GM08714 (cell line): ENCODE measurements at regions not wholly inside any gene's neighbourhood (a gene's known extent, or its start where the extent isn't known, plus 50 kb on each side); places are given as distances from the start of the nearest gene placed in this dataset.
A peak's percentile ranks its signal among the peaks of the same experiment; 100 is the strongest.

Experiments
- H3K4me3 ChIP-seq: fragments of 200-500 bp; sonication (Bioruptor generic); 2 replicates; pipeline ENCODE4 v1.5.1; 2014; ENCODE audit warnings: mild to moderate bottlenecking, low read length, inconsistent platforms
- ZNF274 ChIP-seq: IDR thresholded peaks from 2 replicates; pipeline ENCODE4 v1.6.1; 2012; ENCODE audit warnings: mild to moderate bottlenecking, low read depth, low read length

- no peak for TF ChIP-seq ZNF274
- no peak overlapping the region for H3K4me3 ChIP-seq
Measured at GRCh38 chr13:74032325-74032724, 101.9 kb downstream of the KLF12 start.

DNA sequence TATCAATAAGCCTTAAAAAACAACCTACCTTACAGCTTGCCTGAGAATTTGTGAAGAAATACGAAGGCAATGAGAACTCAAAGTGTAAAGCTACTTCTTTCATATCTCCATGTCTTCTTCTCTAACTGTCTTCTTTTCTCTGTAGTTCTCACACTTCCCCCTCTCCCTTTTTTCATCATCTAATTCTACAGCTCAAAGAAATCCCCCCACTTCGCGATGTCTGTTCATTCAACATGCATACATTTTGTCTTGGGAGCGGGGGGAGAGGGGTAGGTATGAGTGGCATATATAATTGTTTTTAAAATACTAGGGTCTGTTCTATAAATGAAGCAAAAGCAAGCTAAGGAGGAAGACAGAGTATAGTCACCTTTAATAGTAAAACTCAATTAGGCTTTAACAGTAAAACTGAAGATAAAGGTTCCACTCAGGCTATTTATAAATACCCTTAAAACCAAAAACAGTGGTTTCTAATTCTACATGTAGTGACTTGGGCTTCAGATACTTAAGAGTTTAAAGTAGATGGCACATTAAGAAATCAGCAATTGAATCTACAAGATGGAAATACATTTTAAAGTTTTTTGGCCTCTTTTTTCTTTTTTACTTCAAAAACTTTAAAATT is 106.9 kb downstream of the KLF12 start:
- H3K4me3 ChIP-seq: peak overlapping the region; percentile 53

GRCh38 chr13:74026753-74027152 is 107.5 kb downstream of the KLF12 start:
- peak overlapping the region; percentile 53 for H3K4me3 ChIP-seq
- TF ChIP-seq ZNF274: no peak

More for the DNA sequence above, 106.9 kb downstream of the KLF12 start:
- no peak for TF ChIP-seq ZNF274

DNA sequence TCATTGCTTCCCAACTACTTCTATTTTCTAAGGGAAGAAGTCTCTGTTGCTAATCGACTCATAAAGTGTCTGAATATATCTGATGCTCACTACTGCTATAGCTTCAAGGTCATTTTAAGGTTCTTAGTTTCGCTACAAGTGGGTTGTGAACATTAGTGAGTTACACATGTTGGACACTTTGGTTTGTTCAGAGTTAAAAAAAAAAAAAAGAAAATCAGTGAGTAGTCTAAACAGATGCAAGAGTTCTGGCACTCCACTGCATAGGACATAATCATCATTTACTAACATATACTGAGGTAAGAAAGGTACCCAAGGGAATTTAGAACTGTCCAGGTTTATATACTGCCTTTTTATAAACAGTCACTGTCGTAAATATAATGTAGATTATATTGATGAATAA is 108.8 kb downstream of the KLF12 start:
- H3K4me3 ChIP-seq: peak overlapping the region; percentile 36; the same call in 1 of the 2 replicates

GRCh38 chr13:74024856-74025255 is 109.3 kb downstream of the KLF12 start:
- no peak for TF ChIP-seq ZNF274
- H3K4me3 ChIP-seq: peak overlapping the region; percentile 36; the same call in 1 of the 2 replicates

More for the DNA sequence above, 108.8 kb downstream of the KLF12 start:
- TF ChIP-seq ZNF274: no peak

DNA sequence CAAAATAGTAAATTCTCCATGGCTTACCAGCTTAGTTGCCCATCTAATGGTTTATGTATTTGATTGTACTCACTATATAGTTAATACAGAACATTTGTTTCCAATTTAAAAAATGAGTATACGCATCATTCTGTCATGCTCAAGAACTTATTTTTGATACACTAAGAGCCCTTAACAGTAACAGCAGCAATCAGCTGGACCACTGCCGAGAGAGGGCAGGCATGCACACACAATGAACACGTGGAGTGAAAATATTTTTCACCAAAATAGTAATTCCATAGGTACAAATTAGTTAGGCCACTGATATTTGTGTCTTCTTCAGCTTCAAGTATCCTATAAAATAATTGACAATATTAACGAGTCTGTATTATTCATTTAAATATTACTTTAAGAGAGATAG is 109.9 kb downstream of the KLF12 start:
- TF ChIP-seq ZNF274: no peak
- H3K4me3 ChIP-seq: no peak overlapping the region

GRCh38 chr13:74023484-74023883 is 110.7 kb downstream of the KLF12 start:
- TF ChIP-seq ZNF274: no peak
- no peak overlapping the region for H3K4me3 ChIP-seq

- no peak overlapping the region for H3K4me3 ChIP-seq
- no peak for TF ChIP-seq ZNF274
Measured at GRCh38 chr13:74021505-74021904, 112.7 kb downstream of the KLF12 start.

GRCh38 chr13:74018062-74018431 is 116.2 kb downstream of the KLF12 start:
- no peak overlapping the region for H3K4me3 ChIP-seq
- TF ChIP-seq ZNF274: no peak

GRCh38 chr13:74017301-74018061 is 116.7 kb downstream of the KLF12 start:
- TF ChIP-seq ZNF274: no peak
- no peak overlapping the region for H3K4me3 ChIP-seq

DNA sequence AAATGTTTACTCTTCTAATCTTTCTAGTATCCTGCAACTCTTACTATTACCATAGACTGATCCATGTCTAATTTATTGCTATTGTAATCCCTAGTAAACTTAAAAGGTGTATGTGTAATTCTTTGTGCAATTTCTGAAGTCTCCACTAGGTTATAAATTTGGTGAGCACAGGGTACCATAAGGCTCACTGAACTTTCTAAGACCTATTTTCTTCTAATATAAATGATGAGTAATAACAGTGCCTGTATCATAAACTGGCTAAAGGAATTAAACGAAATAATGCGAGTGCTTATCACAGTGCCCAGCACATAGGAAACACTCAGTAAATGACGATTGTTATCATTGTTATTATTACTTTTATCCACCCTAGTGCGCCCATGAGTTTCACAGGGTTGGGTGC is 119.1 kb downstream of the KLF12 start:
- H3K4me3 ChIP-seq: no peak overlapping the region

GRCh38 chr13:74009100-74009668 is 125.0 kb downstream of the KLF12 start:
- no peak overlapping the region for H3K4me3 ChIP-seq
- no peak for TF ChIP-seq ZNF274

More for the DNA sequence above, 119.1 kb downstream of the KLF12 start:
- TF ChIP-seq ZNF274: no peak

DNA sequence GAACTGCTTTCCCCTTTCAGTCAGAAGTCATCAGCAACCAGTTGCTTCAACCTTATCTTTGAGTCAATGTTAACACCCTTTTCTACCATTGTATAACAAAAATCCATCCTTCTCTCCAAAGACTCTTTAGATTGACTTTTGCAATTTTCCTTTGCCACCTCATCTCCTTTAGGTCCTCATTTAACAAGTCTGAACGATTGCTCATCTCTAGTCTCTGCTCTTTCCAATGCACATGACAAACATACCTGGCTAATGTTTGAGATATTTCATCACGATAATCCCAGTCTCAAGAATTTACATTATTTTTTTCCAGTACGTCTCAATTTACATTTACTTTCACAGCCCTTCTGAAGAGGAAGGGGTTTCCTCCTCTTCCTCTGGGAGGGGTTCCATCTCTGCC is 127.5 kb downstream of the KLF12 start:
- H3K4me3 ChIP-seq: no peak overlapping the region
- no peak for TF ChIP-seq ZNF274

GRCh38 chr13:74005320-74006157 is 128.7 kb downstream of the KLF12 start:
- H3K4me3 ChIP-seq: no peak overlapping the region

More at GRCh38 chr13:74005320-74006157, 128.7 kb downstream of the KLF12 start:
- no peak for TF ChIP-seq ZNF274
